H9 (cell line): ENCODE measurements at regions not wholly inside any gene's neighbourhood (a gene's known extent, or its start where the extent isn't known, plus 50 kb on each side); places are given as distances from the start of the nearest gene placed in this dataset.

Experiments used
- DNase-seq: peaks from one replicate; pipeline ENCODE4 v3.0.0-alpha.2; 2017
- H2AFZ ChIP-seq: one replicate; pipeline ENCODE4 v1.6.1; 2013; ENCODE audit warnings: mild to moderate bottlenecking, low read length, control low read depth, moderate library complexity
- H2AK5ac ChIP-seq: 2 replicates; pipeline ENCODE4 v1.6.1; 2013; ENCODE audit warnings: low read length, control low read depth, mixed read lengths; ENCODE audit not compliant: insufficient read length
- H2BK120ac ChIP-seq: one replicate; pipeline ENCODE4 v1.6.1; 2013; ENCODE audit warnings: low read depth, mild to moderate bottlenecking, low read length, control low read depth, inconsistent platforms; ENCODE audit not compliant: poor library complexity, severe bottlenecking
- H2BK12ac ChIP-seq: 2 replicates; pipeline ENCODE4 v1.6.1; 2013; ENCODE audit warnings: low read length, control low read depth, mixed read lengths, low read depth; ENCODE audit not compliant: insufficient read length
- H2BK15ac ChIP-seq: 2 replicates; pipeline ENCODE4 v1.6.1; 2013; ENCODE audit warnings: low read depth, low read length, control low read depth
- H2BK20ac ChIP-seq: one replicate; pipeline ENCODE4 v1.6.1; 2013; ENCODE audit warnings: low read depth, mild to moderate bottlenecking, low read length, control low read depth, inconsistent platforms; ENCODE audit not compliant: poor library complexity, severe bottlenecking
- H2BK5ac ChIP-seq: 2 replicates; pipeline ENCODE4 v1.6.1; 2013; ENCODE audit warnings: low read length, control low read depth, mixed read lengths; ENCODE audit not compliant: insufficient read length
- H3K14ac ChIP-seq: 2 replicates; pipeline ENCODE4 v1.6.1; 2013; ENCODE audit warnings: low read length, control low read depth; ENCODE audit not compliant: insufficient read depth
- H3K18ac ChIP-seq: 2 replicates; pipeline ENCODE4 v1.6.1; 2013; ENCODE audit warnings: low read depth, mild to moderate bottlenecking, mixed read lengths, low read length, control low read depth; ENCODE audit not compliant: insufficient read length
- H3K23ac ChIP-seq: 2 replicates; pipeline ENCODE4 v1.6.1; 2013; ENCODE audit warnings: low read length, control low read depth, mixed read lengths, low read depth; ENCODE audit not compliant: insufficient read length
- H3K23me2 ChIP-seq: 2 replicates; pipeline ENCODE4 v1.6.1; 2013; ENCODE audit warnings: low read depth, mild to moderate bottlenecking, mixed read lengths, low read length, control low read depth; ENCODE audit not compliant: insufficient read length, poor library complexity, severe bottlenecking
- H3K27ac ChIP-seq: 2 replicates; pipeline ENCODE4 v1.5.1; 2013; ENCODE audit warnings: low read length, control low read depth, mixed read lengths, low read depth; ENCODE audit not compliant: insufficient read length
- H3K27me3 ChIP-seq: 2 replicates; pipeline ENCODE4 v1.6.1; 2013; ENCODE audit warnings: low read length, control low read depth, inconsistent platforms; ENCODE audit not compliant: insufficient read depth
- H3K4ac ChIP-seq: 2 replicates; pipeline ENCODE4 v1.6.1; 2013; ENCODE audit warnings: low read depth, mild to moderate bottlenecking, control low read depth, inconsistent platforms, low read length, moderate library complexity
- H3K4me1 ChIP-seq: 2 replicates; pipeline ENCODE4 v1.6.1; 2013; ENCODE audit warnings: low read length, control low read depth, inconsistent platforms; ENCODE audit not compliant: insufficient read depth
- H3K4me2 ChIP-seq: 2 replicates; pipeline ENCODE4 v1.6.1; 2013; ENCODE audit warnings: low read length, control low read depth, mixed read lengths; ENCODE audit not compliant: insufficient read length, insufficient read depth
- H3K56ac ChIP-seq: 2 replicates; pipeline ENCODE4 v1.6.1; 2013; ENCODE audit warnings: low read depth, mild to moderate bottlenecking, mixed read lengths, low read length, control low read depth; ENCODE audit not compliant: insufficient read length
- H3K79me1 ChIP-seq: 2 replicates; pipeline ENCODE4 v1.6.1; 2013; ENCODE audit warnings: low read depth, mild to moderate bottlenecking, moderate library complexity, low read length, control low read depth, inconsistent platforms; ENCODE audit not compliant: insufficient read depth, poor library complexity, severe bottlenecking
- H3K79me2 ChIP-seq: 2 replicates; pipeline ENCODE4 v1.6.1; 2013; ENCODE audit warnings: low read length, control low read depth, inconsistent platforms; ENCODE audit not compliant: insufficient read depth
- H3K9ac ChIP-seq: 2 replicates; pipeline ENCODE4 v1.6.1; 2013; ENCODE audit warnings: low read length, control low read depth, mixed read lengths; ENCODE audit not compliant: insufficient read length; ENCODE audit errors: extremely low read depth
- H3K9me3 ChIP-seq: one replicate; pipeline ENCODE4 v1.6.1; 2013; ENCODE audit warnings: low read depth, low read length, inconsistent platforms; ENCODE audit not compliant: control insufficient read depth
- H3T11ph ChIP-seq: one replicate; pipeline ENCODE4 v1.6.1; 2013; ENCODE audit warnings: mild to moderate bottlenecking, low read length, control low read depth, inconsistent platforms
- H4K20me1 ChIP-seq: one replicate; pipeline ENCODE4 v1.6.1; 2013; ENCODE audit not compliant: control insufficient read depth, insufficient read length, insufficient read depth
- H4K5ac ChIP-seq: 2 replicates; pipeline ENCODE4 v1.6.1; 2013; ENCODE audit warnings: low read depth, mild to moderate bottlenecking, mixed read lengths, low read length, control low read depth; ENCODE audit not compliant: insufficient read length
- H4K8ac ChIP-seq: replicated peaks from 2 replicates; pipeline ENCODE4 v1.6.1; 2013; ENCODE audit warnings: low read length, control low read depth, mixed read lengths, low read depth; ENCODE audit not compliant: insufficient read length
- H4K91ac ChIP-seq: 2 replicates; pipeline ENCODE4 v1.6.1; 2013; ENCODE audit warnings: low read depth, mild to moderate bottlenecking, moderate library complexity, mixed read lengths, low read length, control low read depth; ENCODE audit not compliant: insufficient read length
- H3K27ac Mint-ChIP-seq, 3 experiments: 2 replicates in 2 of 3; 3 replicates in 1 of 3; pipeline ENCODE4 v1.8.0; 2020 to 2021; ENCODE audit warnings: mixed read lengths in 3 of 3, mild to moderate bottlenecking in 1 of 3, moderate library complexity in 1 of 3
- H3K27me3 Mint-ChIP-seq: 2 replicates; pipeline ENCODE4 v1.8.0; 2021; ENCODE audit warnings: low read depth, mild to moderate bottlenecking, moderate library complexity, mixed read lengths
- H3K36me3 Mint-ChIP-seq, 3 experiments: 2 replicates in 2 of 3; 3 replicates in 1 of 3; pipeline ENCODE4 v1.8.0; 2020 to 2021; ENCODE audit warnings: low read depth in 3 of 3, mixed read lengths in 3 of 3; ENCODE audit not compliant: insufficient read depth in 1 of 3
- H3K4me1 Mint-ChIP-seq, 2 experiments: 2 replicates each; pipeline ENCODE4 v1.8.0; 2020; ENCODE audit warnings: mixed read lengths in 2 of 2
- H3K4me3 Mint-ChIP-seq, 2 experiments: 2 replicates in 1 of 2; 3 replicates in 1 of 2; pipeline ENCODE4 v1.8.0; 2020 to 2021; ENCODE audit warnings: mild to moderate bottlenecking in 2 of 2, mixed read lengths in 2 of 2, moderate library complexity in 1 of 2
- H3K9me3 Mint-ChIP-seq, 2 experiments: 2 replicates in 1 of 2; 3 replicates in 1 of 2; pipeline ENCODE4 v1.8.0; 2020; ENCODE audit warnings: mild to moderate bottlenecking in 2 of 2, mixed read lengths in 2 of 2, moderate library complexity in 1 of 2
- WGBS: extraction: QIAGEN DNeasy Blood & Tissue Kit; methylation state at CpG from one replicate; pipeline ENCODE4 v1.1.7; 2013; ENCODE audit warnings: missing lambda C conversion rate, low lambda C conversion rate, mixed read lengths; ENCODE audit not compliant: insufficient read length; ENCODE audit errors: extremely low coverage; 5-methylcytosine and 5-hydroxymethylcytosine counted together
- TF ChIP-seq, protein P1 (sequence below): fragments of 200-600 bp; sonication (generic); conservative IDR thresholded peaks from 3 replicates; pipeline ENCODE4 v1.8.0; 2021; ENCODE audit warnings: antibody characterized with exemption, mild to moderate bottlenecking

DNA sequence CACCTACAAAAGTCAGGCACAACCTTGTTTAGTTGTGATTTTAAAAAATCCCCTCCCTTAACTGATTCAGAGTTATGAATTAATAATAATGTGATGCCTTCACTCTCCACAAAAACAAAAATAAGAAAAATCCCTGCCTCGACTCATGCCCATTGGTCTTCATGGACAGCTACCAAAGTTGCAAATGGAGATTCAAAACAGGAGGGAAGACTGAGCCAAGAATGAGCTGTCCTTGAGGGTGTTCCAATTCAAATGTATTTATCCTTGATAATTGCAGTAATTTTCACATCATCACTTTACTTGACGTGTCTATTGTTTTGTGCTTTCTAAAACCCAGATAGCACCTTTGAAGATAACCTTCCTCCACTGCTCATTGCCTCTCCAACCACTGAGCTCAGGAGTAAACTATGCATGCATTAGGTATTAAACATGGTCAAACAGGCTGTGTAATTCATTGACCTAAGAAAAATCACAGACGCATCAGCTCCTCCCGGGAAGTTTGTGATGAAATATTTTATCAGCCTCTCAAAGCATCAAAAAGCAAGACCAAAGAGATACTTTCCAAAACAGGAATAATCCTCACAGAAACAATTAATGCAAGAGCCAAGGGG is 712.7 kb upstream of the IGFBP3 start:
- H3K27ac ChIP-seq, result no peak overlapping the region
- H3K9me3 Mint-ChIP-seq, result no peaks in the 10 kb centered on the region
- H3T11ph ChIP-seq, result no peak overlapping the region
- no peaks in the 10 kb centered on the region for H4K20me1 ChIP-seq
- H2BK15ac ChIP-seq, result no peak overlapping the region
- no peak overlapping the region for H4K8ac ChIP-seq
- TF ChIP-seq, protein P1, sequence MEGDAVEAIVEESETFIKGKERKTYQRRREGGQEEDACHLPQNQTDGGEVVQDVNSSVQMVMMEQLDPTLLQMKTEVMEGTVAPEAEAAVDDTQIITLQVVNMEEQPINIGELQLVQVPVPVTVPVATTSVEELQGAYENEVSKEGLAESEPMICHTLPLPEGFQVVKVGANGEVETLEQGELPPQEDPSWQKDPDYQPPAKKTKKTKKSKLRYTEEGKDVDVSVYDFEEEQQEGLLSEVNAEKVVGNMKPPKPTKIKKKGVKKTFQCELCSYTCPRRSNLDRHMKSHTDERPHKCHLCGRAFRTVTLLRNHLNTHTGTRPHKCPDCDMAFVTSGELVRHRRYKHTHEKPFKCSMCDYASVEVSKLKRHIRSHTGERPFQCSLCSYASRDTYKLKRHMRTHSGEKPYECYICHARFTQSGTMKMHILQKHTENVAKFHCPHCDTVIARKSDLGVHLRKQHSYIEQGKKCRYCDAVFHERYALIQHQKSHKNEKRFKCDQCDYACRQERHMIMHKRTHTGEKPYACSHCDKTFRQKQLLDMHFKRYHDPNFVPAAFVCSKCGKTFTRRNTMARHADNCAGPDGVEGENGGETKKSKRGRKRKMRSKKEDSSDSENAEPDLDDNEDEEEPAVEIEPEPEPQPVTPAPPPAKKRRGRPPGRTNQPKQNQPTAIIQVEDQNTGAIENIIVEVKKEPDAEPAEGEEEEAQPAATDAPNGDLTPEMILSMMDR, result no peak
- no peak overlapping the region for H3K14ac ChIP-seq
- no peak overlapping the region for H3K4ac ChIP-seq
- no peak overlapping the region for H2AFZ ChIP-seq
- H2AK5ac ChIP-seq, result no peak overlapping the region
- WGBS, result no CpG with 5 or more reads among the region's 4 CpGs
- no peaks in the 10 kb centered on the region for H3K4me1 ChIP-seq
- H4K5ac ChIP-seq, result no peak overlapping the region
- H3K23me2 ChIP-seq, result no peaks in the 10 kb centered on the region
- H3K56ac ChIP-seq, result no peak overlapping the region
- H3K4me2 ChIP-seq, result no peak overlapping the region
- no peak overlapping the region for H3K4me3 Mint-ChIP-seq
- no peak overlapping the region for H2BK12ac ChIP-seq
- H3K4me1 Mint-ChIP-seq, result peaks cover 5% of the 10 kb centered on the region in 2 experiments; a peak in 1 of 4 replicates
- no peak for DNase-seq
- H2BK20ac ChIP-seq, result no peak overlapping the region
- no peaks in the 10 kb centered on the region for H3K27me3 ChIP-seq
- no peaks in the 10 kb centered on the region for H3K27me3 Mint-ChIP-seq
- H3K9me3 ChIP-seq, result no peaks in the 10 kb centered on the region
- no peaks in the 10 kb centered on the region for H3K79me2 ChIP-seq
- no peak overlapping the region for H2BK5ac ChIP-seq
- H3K36me3 Mint-ChIP-seq, result no peaks in the 10 kb centered on the region; a peak in 1 of 7 replicates
- H2BK120ac ChIP-seq, result no peak overlapping the region
- no peak overlapping the region for H3K9ac ChIP-seq
- H3K18ac ChIP-seq, result no peak overlapping the region
- no peaks in the 10 kb centered on the region for H3K79me1 ChIP-seq
- H3K23ac ChIP-seq, result no peak overlapping the region
- no peak overlapping the region for H4K91ac ChIP-seq
- no peak overlapping the region for H3K27ac Mint-ChIP-seq
